HepG2 (cell line): ENCODE measurements at regions not wholly inside any gene's neighbourhood (a gene's known extent, or its start where the extent isn't known, plus 50 kb on each side); places are given as distances from the start of the nearest gene placed in this dataset.

Source experiments
- ATAC-seq: fragments of 200-7000 bp; cut with Tn5 transposase; 3 replicates; pipeline ENCODE4 v1.9.1; 2020; ENCODE audit warnings: mild to moderate bottlenecking, moderate library complexity
- BruUV-seq: library from RNA; stranded (reverse); fragments of 400-500 nt; replicated peaks from 2 replicates; lab custom pipeline; 2021; lab: Mats Ljungman, UMichigan
- CTCF ChIA-PET: fragments of 300-600 bp; formaldehyde crosslinking; extraction: SDS; loops from one replicate; lab custom pipeline; 2021; ENCODE audit warnings: low total read pairs, inconsistent platforms, low intra/inter-chr PET ratio; lab: Yijun Ruan, JAX
- POLR2A ChIA-PET: fragments of 350-600 bp; sonication (Branson Sonifier 250); formaldehyde crosslinking; loops from one replicate; lab custom pipeline; 2020; ENCODE audit warnings: antibody characterized with exemption, inconsistent platforms; lab: Yijun Ruan, JAX
- DNase-seq: peaks from one replicate; pipeline ENCODE4 v3.0.0-alpha.2; 2015; ENCODE audit warnings: low spot score
- FAIRE-seq: peaks from 3 replicates; lab custom pipeline; 2011; peaks lifted over from hg19 to GRCh38; lab: Jason Lieb, UNC
- H2AFZ ChIP-seq: one replicate; pipeline ENCODE4 v1.6.1; 2011; ENCODE audit warnings: low read length, inconsistent platforms
- H3K27ac ChIP-seq: fragments of 300-600 bp; 3 replicates; pipeline ENCODE4 v1.8.0; 2011; ENCODE audit warnings: mixed run types, mild to moderate bottlenecking, mixed read lengths, low read length, inconsistent platforms; ENCODE audit not compliant: insufficient read depth; ENCODE audit errors: extremely low read length
- H3K27me3 ChIP-seq, 2 experiments: fragments of 200-600 bp in 1 of 2; 2 replicates in 1 of 2; 3 replicates in 1 of 2; pipeline versions ENCODE4 v1.6.0 to v1.8.0; 2011; ENCODE audit warnings: low read length in 2 of 2, mild to moderate bottlenecking in 2 of 2, moderate library complexity in 2 of 2, inconsistent platforms in 1 of 2; ENCODE audit not compliant: insufficient read depth in 2 of 2, control insufficient read depth in 1 of 2
- H3K36me3 ChIP-seq, 2 experiments: fragments of 200-600 bp in 1 of 2; replicated peaks in 1 of 2; 2 replicates in 1 of 2; 3 replicates in 1 of 2; pipeline versions ENCODE4 v1.5.1 to v1.8.0; 2011; ENCODE audit warnings: low read length in 2 of 2, inconsistent platforms in 1 of 2; ENCODE audit not compliant: insufficient read depth in 2 of 2, control insufficient read depth in 1 of 2
- H3K4me1 ChIP-seq: 2 replicates; pipeline ENCODE4 v1.5.1; 2012; ENCODE audit warnings: low read length, inconsistent platforms; ENCODE audit not compliant: insufficient read depth
- H3K4me2 ChIP-seq: 2 replicates; pipeline ENCODE4 v1.6.0; 2011; ENCODE audit warnings: low read depth, low read length, inconsistent platforms
- H3K4me3 ChIP-seq, 3 experiments: fragments of 200-600 bp in 1 of 3; sonication (generic), shearing (Covaris generic) in 1 of 3; replicated peaks in 1 of 3; 2 replicates each; pipeline ENCODE4 v1.5.1; 2011 to 2016; ENCODE audit warnings: low read length in 3 of 3, inconsistent platforms in 2 of 3, low read depth in 2 of 3, mild to moderate bottlenecking in 2 of 3, control low read depth in 1 of 3, mixed read lengths in 1 of 3; ENCODE audit not compliant: insufficient read depth in 1 of 3
- H3K79me2 ChIP-seq: one replicate; pipeline ENCODE4 v1.6.1; 2011; ENCODE audit warnings: low read length, inconsistent platforms; ENCODE audit not compliant: insufficient read depth
- H3K9ac ChIP-seq: 2 replicates; pipeline ENCODE4 v1.6.0; 2011; ENCODE audit warnings: mild to moderate bottlenecking, low read depth, low read length, inconsistent platforms; ENCODE audit not compliant: insufficient read depth
- H3K9me3 ChIP-seq: 2 replicates; pipeline ENCODE4 v1.5.1; 2012; ENCODE audit warnings: mild to moderate bottlenecking, low read length
- H4K20me1 ChIP-seq: 2 replicates; pipeline ENCODE4 v1.6.0; 2011; ENCODE audit warnings: inconsistent platforms, mild to moderate bottlenecking, low read length, moderate library complexity; ENCODE audit not compliant: insufficient read depth
- MED1 ChIP-seq: sonication (generic); formaldehyde crosslinking; IDR thresholded peaks from 2 replicates; pipeline ENCODE4 v1.4.0; 2020; ENCODE audit warnings: missing genetic modification reagents
- NPAS2 ChIP-seq: sonication (generic); formaldehyde crosslinking; IDR thresholded peaks from 2 replicates; pipeline ENCODE4 v1.8.0; 2022; ENCODE audit warnings: mild to moderate bottlenecking, missing genetic modification reagents, borderline replicate concordance
- SSRP1 ChIP-seq: IDR thresholded peaks from 2 replicates; pipeline ENCODE4 v1.6.1; 2016; ENCODE audit warnings: control low read depth
- STAT6 ChIP-seq: sonication (generic); formaldehyde crosslinking; IDR thresholded peaks from 2 replicates; pipeline ENCODE4 v1.4.0; 2020; ENCODE audit warnings: missing genetic modification reagents, mild to moderate bottlenecking, borderline replicate concordance
- ZNF124 ChIP-seq: sonication (generic); formaldehyde crosslinking; IDR thresholded peaks from 2 replicates; pipeline ENCODE4 v1.4.0; 2020; ENCODE audit warnings: missing genetic modification reagents
- ZNF552 ChIP-seq: sonication (generic); formaldehyde crosslinking; IDR thresholded peaks from 2 replicates; pipeline ENCODE4 v1.9.0; 2022; ENCODE audit warnings: missing genetic modification reagents, mild to moderate bottlenecking, borderline replicate concordance
- WGBS: methylation state at CpG from one replicate; pipeline ENCODE4 v1.1.6; 2017; ENCODE audit warnings: low lambda C conversion rate; 5-methylcytosine and 5-hydroxymethylcytosine counted together
- in situ Hi-C: cut with HindIII; loops from 2 replicates; pipeline ENCODE4 v1.10.0; 2017; ENCODE audit warnings: low pct_unique_long_range_greater_than_20kb; ENCODE audit not compliant: extremely low pct_ligation_motif_present
- intact Hi-C: fragments of 100-400 bp; cut with micrococcal nuclease; formaldehyde crosslinking; loops from one replicate; pipeline ENCODE4 v1.10.0; 2022; ENCODE audit not compliant: unreplicated experiment
- TF ChIP-seq, protein P1 (sequence below): sonication (generic); formaldehyde crosslinking; IDR thresholded peaks from 2 replicates; pipeline ENCODE4 v1.4.0; 2020; ENCODE audit warnings: mild to moderate bottlenecking, missing genetic modification reagents
- TF ChIP-seq, protein P2 (sequence below): sonication (generic); formaldehyde crosslinking; IDR thresholded peaks from 2 replicates; pipeline ENCODE4 v1.4.0; 2020; ENCODE audit warnings: mild to moderate bottlenecking, low read depth, missing genetic modification reagents

GRCh38 chrY:20659450-20659849, 83.9 kb downstream of the EIF1AY start:
- CTCF ChIA-PET = no interaction called here
- Histone ChIP-seq H3K4me2 (no peak overlapping the region), H3K4me3 (no peak overlapping the region), H3K79me2 (no peaks in the 10 kb centered on the region), H4K20me1 (no peaks in the 10 kb centered on the region), H3K27ac (no peak overlapping the region), H3K36me3 (no peaks in the 10 kb centered on the region), H2AFZ (no peak overlapping the region), H3K27me3 (no peaks in the 10 kb centered on the region), H3K9ac (no peak overlapping the region), H3K4me1 (no peaks in the 10 kb centered on the region), H3K9me3 (no peaks in the 10 kb centered on the region)
- ATAC-seq = no peak
- POLR2A ChIA-PET = no interaction called here
- WGBS = 5% methylated on average over 2 of the region's 2 CpGs
- TF ChIP-seq ZNF552 (CRISPR knock-in tag) = no peak
- TF ChIP-seq, protein P1, sequence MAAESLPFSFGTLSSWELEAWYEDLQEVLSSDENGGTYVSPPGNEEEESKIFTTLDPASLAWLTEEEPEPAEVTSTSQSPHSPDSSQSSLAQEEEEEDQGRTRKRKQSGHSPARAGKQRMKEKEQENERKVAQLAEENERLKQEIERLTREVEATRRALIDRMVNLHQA (CRISPR knock-in tag) = no peak
- TF ChIP-seq MED1 (CRISPR knock-in tag) = no peak
- TF ChIP-seq STAT6 (CRISPR knock-in tag) = no peak
- TF ChIP-seq, protein P2, sequence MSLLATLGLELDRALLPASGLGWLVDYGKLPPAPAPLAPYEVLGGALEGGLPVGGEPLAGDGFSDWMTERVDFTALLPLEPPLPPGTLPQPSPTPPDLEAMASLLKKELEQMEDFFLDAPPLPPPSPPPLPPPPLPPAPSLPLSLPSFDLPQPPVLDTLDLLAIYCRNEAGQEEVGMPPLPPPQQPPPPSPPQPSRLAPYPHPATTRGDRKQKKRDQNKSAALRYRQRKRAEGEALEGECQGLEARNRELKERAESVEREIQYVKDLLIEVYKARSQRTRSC = no peak
- TF ChIP-seq ZNF124 (CRISPR knock-in tag) = no peak
- TF ChIP-seq NPAS2 = no peak
- no peak for TF ChIP-seq SSRP1 (CRISPR knock-in tag)
- intact Hi-C loops (no loop called here), in situ Hi-C loops (no loop called here)
- DNase-seq = no peak
- no peak for FAIRE-seq
- no TSS peak for BruUV-seq
